Adrenal gland (tissue), 9 donors: ENCODE measurements at regions not wholly inside any gene's neighbourhood (a gene's known extent, or its start where the extent isn't known, plus 50 kb on each side); places are given as distances from the start of the nearest gene placed in this dataset.

Source experiments
- DNase-seq, 7 donors: peaks; one replicate each; pipeline ENCODE4 v3.0.0-alpha.2; 2019 to 2020
- H3K27ac ChIP-seq, 5 donors: fragments of 200-600 bp; sonication (generic) in 4 of 5; 1 replicate in 3 of 5; 2 replicates in 2 of 5; pipeline versions ENCODE4 v1.5.1 to v1.8.0; 2016 to 2020; ENCODE audit warnings: mild to moderate bottlenecking in 1 of 5
- H3K27me3 ChIP-seq: fragments of 200-600 bp; 2 replicates; pipeline ENCODE4 v1.8.0; 2021
- H3K36me3 ChIP-seq, 2 donors: fragments of 200-600 bp; replicated peaks in 1 of 2; 1 replicate in 1 of 2; 2 replicates in 1 of 2; pipeline versions ENCODE4 v1.5.1 to v1.8.0; 2018 to 2022
- H3K4me1 ChIP-seq, 2 donors: fragments of 200-600 bp; replicated peaks in 1 of 2; 1 replicate in 1 of 2; 2 replicates in 1 of 2; pipeline versions ENCODE4 v1.5.1 to v1.8.0; 2018 to 2021
- H3K4me3 ChIP-seq, 4 donors: fragments of 200-600 bp; sonication (generic) in 3 of 4; one replicate each; pipeline ENCODE4 v1.5.1; 2016 to 2018
- H3K9me3 ChIP-seq, 3 donors: fragments of 200-600 bp; sonication (generic) in 1 of 3; replicated peaks in 1 of 3; 1 replicate in 2 of 3; 2 replicates in 1 of 3; pipeline versions ENCODE4 v1.5.1 to v1.8.0; 2016 to 2021
- CTCF ChIP-seq, 6 experiments: fragments of 450-650 bp in 4 of 6; fragments of 200-600 bp in 2 of 6; sonication (generic) in 1 of 6; IDR thresholded peaks; 1 replicate in 5 of 6; 2 replicates in 1 of 6; pipeline versions ENCODE4 v1.5.1 to v1.8.0; 2016 to 2021; ENCODE audit warnings: antibody characterized with exemption in 6 of 6, mild to moderate bottlenecking in 2 of 6, moderate library complexity in 1 of 6
- POLR2A ChIP-seq, 2 donors: fragments of 450-650 bp; IDR thresholded peaks; one replicate each; pipeline ENCODE4 v1.6.1; 2017; ENCODE audit warnings: antibody characterized with exemption in 2 of 2, mild to moderate bottlenecking in 2 of 2, moderate library complexity in 1 of 2
- WGBS, 4 donors: extraction: QIAGEN DNeasy Blood & Tissue Kit in 2 of 4; methylation state at CpG; one replicate each; pipeline versions ENCODE4 v1.1.5 to v1.1.7; 2013 to 2017; 5-methylcytosine and 5-hydroxymethylcytosine counted together
- intact Hi-C, 2 donors: fragments of 100-400 bp; cut with DNase I; formaldehyde crosslinking; loops; one replicate each; pipeline versions ENCODE4 v1.14.1 to v1.15.0; 2022 to 2023
- donor health status: healthy with polysubstance abuse.
- donor health status: Bipolar disorder and iron deficiency.
- donor health status: DM: yes; HTN: yes; CAD: no.
- donor health status: DM: no; HTN: no; CAD: no.
- donor health status: DM: no; HTN: no; CAD: no.

GRCh38 chr5:54905942-54906537, 79.4 kb downstream of the ESM1 start:
- intact Hi-C loops, result loop anchor here (5.0 kb wide), 1 partner anchor 241 kb away; no protein-coding TSS in a partner anchor
- H3K9me3 ChIP-seq, result no peaks in the 10 kb centered on the region
- WGBS, 4 donors, result 1 to 6% (median 4%) methylated on average over 3 of the region's 3 CpGs
- H3K4me3 ChIP-seq, result no peak overlapping the region
- H3K4me1 ChIP-seq, result no peaks in the 10 kb centered on the region
- no peak for TF ChIP-seq POLR2A (IDR thresholded peaks at IDR 0.05)
- peak; percentile 45 to 71 (median 60) for TF ChIP-seq CTCF (IDR thresholded peaks at IDR 0.05)
- peaks cover 3% of the 10 kb centered on the region for H3K27me3 ChIP-seq
- peak; percentile 39 to 87 (median 68) for DNase-seq
- no peaks in the 10 kb centered on the region for H3K36me3 ChIP-seq
- H3K27ac ChIP-seq, result no peak overlapping the region

- 84 to 91% (median 88%) methylated on average over 3 of the region's 3 CpGs for WGBS, 4 donors
- TF ChIP-seq POLR2A (IDR thresholded peaks at IDR 0.05) (no peak), CTCF (IDR thresholded peaks at IDR 0.05) (no peak)
- no peak for DNase-seq
- no peaks in the 10 kb centered on the region for H3K36me3 ChIP-seq
- no peaks in the 10 kb centered on the region for H3K9me3 ChIP-seq
- peaks cover 3% of the 10 kb centered on the region for H3K27me3 ChIP-seq
- no peaks in the 10 kb centered on the region for H3K4me1 ChIP-seq
- no peak overlapping the region for H3K27ac ChIP-seq
- H3K4me3 ChIP-seq, result no peak overlapping the region
- intact Hi-C loops, result loop anchor here (5.0 kb wide), 1 partner anchor 242 kb away; no protein-coding TSS in a partner anchor
Measured at GRCh38 chr5:54905246-54905795, 80.1 kb downstream of the ESM1 start.

- intact Hi-C loops, result no loop called here
Measured at GRCh38 chr5:54904425-54904824, 81.0 kb downstream of the ESM1 start.

More at GRCh38 chr5:54904425-54904824, 81.0 kb downstream of the ESM1 start:
- Histone ChIP-seq H3K4me3 (no peak overlapping the region), H3K36me3 (no peaks in the 10 kb centered on the region), H3K4me1 (no peaks in the 10 kb centered on the region), H3K9me3 (no peaks in the 10 kb centered on the region), H3K27me3 (peaks cover 3% of the 10 kb centered on the region), H3K27ac (no peak overlapping the region)
- 72 to 86% (median 72%) methylated on average over 2 of the region's 2 CpGs for WGBS, 4 donors
- no peak for DNase-seq
- no peak for TF ChIP-seq POLR2A (IDR thresholded peaks at IDR 0.05)
- TF ChIP-seq CTCF (IDR thresholded peaks at IDR 0.05), result peak in 1 of 6 experiments; percentile 7
